GM06990 (cell line): ENCODE measurements at regions not wholly inside any gene's neighbourhood (a gene's known extent, or its start where the extent isn't known, plus 50 kb on each side); places are given as distances from the start of the nearest gene placed in this dataset.

Experiments used
- DNase-seq: peaks from one replicate; pipeline ENCODE4 v3.0.0-alpha.2; 2011; ENCODE audit not compliant: insufficient read length; ENCODE audit errors: extremely low read depth
- H3K27me3 ChIP-seq: replicated peaks from 2 replicates; pipeline ENCODE4 v1.6.0; 2011; ENCODE audit warnings: low read length; ENCODE audit not compliant: control insufficient read depth, insufficient read depth
- H3K36me3 ChIP-seq: 2 replicates; pipeline ENCODE4 v1.5.1; 2011; ENCODE audit warnings: low read length; ENCODE audit not compliant: control insufficient read depth, insufficient read depth
- H3K4me3 ChIP-seq: replicated peaks from 2 replicates; pipeline ENCODE4 v1.5.1; 2011; ENCODE audit warnings: low read depth, mild to moderate bottlenecking, control low read depth, low read length
- TF ChIP-seq, protein P1 (sequence below): IDR thresholded peaks from 2 replicates; pipeline ENCODE4 v1.5.1; 2011; ENCODE audit warnings: low read length, control low read depth, mild to moderate bottlenecking, inconsistent platforms; ENCODE audit not compliant: insufficient read depth, poor library complexity, severe bottlenecking

DNA sequence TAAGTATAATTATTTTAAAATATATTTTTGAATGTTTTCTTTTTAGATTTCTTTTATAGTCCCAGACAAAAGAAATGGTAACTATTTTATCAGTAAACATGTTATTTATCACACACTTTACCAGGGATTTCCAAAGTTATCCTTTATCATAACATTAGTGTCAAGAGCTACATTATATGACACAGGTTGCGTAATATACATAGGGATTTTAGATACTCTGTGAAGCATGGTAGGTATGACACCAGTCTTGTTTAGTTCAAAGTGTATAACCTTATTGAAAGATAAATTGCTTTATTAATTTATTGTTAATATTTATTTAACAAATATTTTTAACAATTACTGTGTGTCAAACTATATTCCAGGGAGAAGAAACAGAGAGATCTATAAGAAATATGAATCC lies 163.3 kb upstream of the PABPC4L start:
- H3K36me3 ChIP-seq = no peaks in the 10 kb centered on the region
- no peak for DNase-seq
- TF ChIP-seq, protein P1, sequence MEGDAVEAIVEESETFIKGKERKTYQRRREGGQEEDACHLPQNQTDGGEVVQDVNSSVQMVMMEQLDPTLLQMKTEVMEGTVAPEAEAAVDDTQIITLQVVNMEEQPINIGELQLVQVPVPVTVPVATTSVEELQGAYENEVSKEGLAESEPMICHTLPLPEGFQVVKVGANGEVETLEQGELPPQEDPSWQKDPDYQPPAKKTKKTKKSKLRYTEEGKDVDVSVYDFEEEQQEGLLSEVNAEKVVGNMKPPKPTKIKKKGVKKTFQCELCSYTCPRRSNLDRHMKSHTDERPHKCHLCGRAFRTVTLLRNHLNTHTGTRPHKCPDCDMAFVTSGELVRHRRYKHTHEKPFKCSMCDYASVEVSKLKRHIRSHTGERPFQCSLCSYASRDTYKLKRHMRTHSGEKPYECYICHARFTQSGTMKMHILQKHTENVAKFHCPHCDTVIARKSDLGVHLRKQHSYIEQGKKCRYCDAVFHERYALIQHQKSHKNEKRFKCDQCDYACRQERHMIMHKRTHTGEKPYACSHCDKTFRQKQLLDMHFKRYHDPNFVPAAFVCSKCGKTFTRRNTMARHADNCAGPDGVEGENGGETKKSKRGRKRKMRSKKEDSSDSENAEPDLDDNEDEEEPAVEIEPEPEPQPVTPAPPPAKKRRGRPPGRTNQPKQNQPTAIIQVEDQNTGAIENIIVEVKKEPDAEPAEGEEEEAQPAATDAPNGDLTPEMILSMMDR = no peak
- H3K27me3 ChIP-seq = no peaks in the 10 kb centered on the region
- no peak overlapping the region for H3K4me3 ChIP-seq

DNA sequence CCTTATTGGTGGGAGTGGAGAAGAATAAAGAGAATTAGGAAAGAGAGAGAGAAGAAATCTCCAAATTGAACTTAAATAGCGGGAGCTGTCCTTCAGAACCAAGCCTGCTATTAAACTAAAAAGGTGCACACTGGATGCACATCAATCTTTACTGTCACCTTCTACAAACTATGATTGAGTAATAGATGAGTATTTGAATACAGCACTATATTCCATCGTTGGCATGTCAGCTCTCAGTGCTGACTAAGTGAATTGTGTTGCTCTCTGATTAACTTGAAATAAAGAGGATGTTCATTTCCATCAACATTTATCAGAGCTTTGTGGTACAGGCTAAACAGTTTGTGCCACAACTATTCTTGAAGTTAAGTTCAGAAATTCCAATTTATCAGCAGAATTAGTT lies 143.7 kb upstream of the PABPC4L start:
- no peaks in the 10 kb centered on the region for H3K36me3 ChIP-seq
- no peak for DNase-seq
- H3K27me3 ChIP-seq = no peaks in the 10 kb centered on the region
- no peak overlapping the region for H3K4me3 ChIP-seq
- TF ChIP-seq, protein P1 = no peak

- Histone ChIP-seq H3K27me3 (no peaks in the 10 kb centered on the region), H3K4me3 (no peak overlapping the region), H3K36me3 (no peaks in the 10 kb centered on the region)
- no peak for DNase-seq
- TF ChIP-seq, protein P1 = no peak
Measured at GRCh38 chr4:134343656-134344055, 142.1 kb upstream of the PABPC4L start.

GRCh38 chr4:134343081-134343480 lies 141.5 kb upstream of the PABPC4L start:
- H3K4me3 ChIP-seq = no peak overlapping the region
- no peaks in the 10 kb centered on the region for H3K27me3 ChIP-seq
- TF ChIP-seq, protein P1 = no peak
- no peaks in the 10 kb centered on the region for H3K36me3 ChIP-seq
- DNase-seq = no peak

DNA sequence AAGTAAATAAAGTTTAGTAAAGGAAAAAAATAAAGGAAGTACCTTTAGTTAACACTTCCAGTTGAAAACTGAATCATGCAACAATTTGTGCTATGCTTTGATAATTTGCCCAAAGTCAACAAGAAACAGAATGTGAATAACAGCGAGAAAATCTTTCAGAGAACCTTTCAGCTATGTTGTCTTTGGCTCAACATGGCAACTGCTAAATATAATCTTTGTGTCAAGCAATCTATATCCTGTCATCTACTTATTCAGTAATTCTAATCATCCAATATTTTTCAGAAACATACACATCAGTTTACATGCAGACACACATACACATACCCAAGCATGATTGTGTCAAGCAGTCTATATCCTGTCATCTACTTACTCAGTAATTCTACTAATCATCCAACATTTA lies 136.0 kb upstream of the PABPC4L start:
- H3K27me3 ChIP-seq = no peaks in the 10 kb centered on the region
- DNase-seq = no peak
- no peak overlapping the region for H3K4me3 ChIP-seq
- TF ChIP-seq, protein P1 = no peak
- no peaks in the 10 kb centered on the region for H3K36me3 ChIP-seq

GRCh38 chr4:134328741-134329140 lies 127.2 kb upstream of the PABPC4L start:
- TF ChIP-seq, protein P1 = no peak
- Histone ChIP-seq H3K27me3 (no peaks in the 10 kb centered on the region), H3K36me3 (no peaks in the 10 kb centered on the region), H3K4me3 (no peak overlapping the region)
- no peak for DNase-seq
